Fibroblast of mammary gland (primary cell): ENCODE measurements at regions not wholly inside any gene's neighbourhood (a gene's known extent, or its start where the extent isn't known, plus 50 kb on each side); places are given as distances from the start of the nearest gene placed in this dataset.
A peak's percentile ranks its signal among the peaks of the same experiment; 100 is the strongest.

Source experiments
- DNase-seq: peaks from one replicate; pipeline ENCODE4 v3.0.0-alpha.2; 2010; ENCODE audit warnings: low read depth
- H3K4me3 ChIP-seq: 2 replicates; pipeline ENCODE4 v1.5.1; 2011; ENCODE audit warnings: low read depth, mild to moderate bottlenecking, low read length, moderate library complexity; ENCODE audit not compliant: control insufficient read depth
- TF ChIP-seq, protein P1 (sequence below): conservative IDR thresholded peaks from 2 replicates; pipeline ENCODE4 v1.5.1; 2011; ENCODE audit warnings: low read depth, low read length, inconsistent platforms; ENCODE audit not compliant: control insufficient read depth, insufficient read depth

- TF ChIP-seq, protein P1, sequence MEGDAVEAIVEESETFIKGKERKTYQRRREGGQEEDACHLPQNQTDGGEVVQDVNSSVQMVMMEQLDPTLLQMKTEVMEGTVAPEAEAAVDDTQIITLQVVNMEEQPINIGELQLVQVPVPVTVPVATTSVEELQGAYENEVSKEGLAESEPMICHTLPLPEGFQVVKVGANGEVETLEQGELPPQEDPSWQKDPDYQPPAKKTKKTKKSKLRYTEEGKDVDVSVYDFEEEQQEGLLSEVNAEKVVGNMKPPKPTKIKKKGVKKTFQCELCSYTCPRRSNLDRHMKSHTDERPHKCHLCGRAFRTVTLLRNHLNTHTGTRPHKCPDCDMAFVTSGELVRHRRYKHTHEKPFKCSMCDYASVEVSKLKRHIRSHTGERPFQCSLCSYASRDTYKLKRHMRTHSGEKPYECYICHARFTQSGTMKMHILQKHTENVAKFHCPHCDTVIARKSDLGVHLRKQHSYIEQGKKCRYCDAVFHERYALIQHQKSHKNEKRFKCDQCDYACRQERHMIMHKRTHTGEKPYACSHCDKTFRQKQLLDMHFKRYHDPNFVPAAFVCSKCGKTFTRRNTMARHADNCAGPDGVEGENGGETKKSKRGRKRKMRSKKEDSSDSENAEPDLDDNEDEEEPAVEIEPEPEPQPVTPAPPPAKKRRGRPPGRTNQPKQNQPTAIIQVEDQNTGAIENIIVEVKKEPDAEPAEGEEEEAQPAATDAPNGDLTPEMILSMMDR, result no peak
- no peak for DNase-seq
- H3K4me3 ChIP-seq, result no peak overlapping the region
Measured at GRCh38 chr1:200328379-200328778, 81.5 kb downstream of the ZNF281 start.

DNA sequence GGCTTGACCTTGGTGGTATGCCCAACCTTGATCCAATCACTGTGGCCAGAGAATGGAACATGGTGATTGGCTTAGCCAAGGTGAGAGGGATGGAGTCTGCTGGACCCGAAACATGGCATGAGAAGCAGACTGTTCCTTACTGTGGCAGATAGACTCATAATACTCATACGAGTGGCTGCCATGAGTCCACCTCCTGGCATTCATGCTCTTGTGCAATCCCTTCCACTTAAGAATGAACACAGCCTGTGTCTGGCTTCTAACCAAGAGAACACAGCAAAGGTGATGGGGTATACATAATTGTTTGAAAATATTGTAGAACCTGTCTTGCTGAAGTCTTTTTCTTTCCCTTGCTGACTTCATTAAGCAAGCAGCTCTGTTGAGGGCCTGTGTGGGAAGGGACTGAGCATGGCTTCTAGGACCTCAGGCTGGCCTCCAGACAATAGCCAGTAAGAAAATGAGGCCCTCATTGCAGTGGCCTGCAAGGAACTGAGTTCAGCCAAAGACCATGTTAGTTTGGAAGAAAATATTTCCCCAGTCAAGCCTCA lies 85.9 kb downstream of the ZNF281 start:
- no peak overlapping the region for H3K4me3 ChIP-seq
- TF ChIP-seq, protein P1, result no peak

DNA sequence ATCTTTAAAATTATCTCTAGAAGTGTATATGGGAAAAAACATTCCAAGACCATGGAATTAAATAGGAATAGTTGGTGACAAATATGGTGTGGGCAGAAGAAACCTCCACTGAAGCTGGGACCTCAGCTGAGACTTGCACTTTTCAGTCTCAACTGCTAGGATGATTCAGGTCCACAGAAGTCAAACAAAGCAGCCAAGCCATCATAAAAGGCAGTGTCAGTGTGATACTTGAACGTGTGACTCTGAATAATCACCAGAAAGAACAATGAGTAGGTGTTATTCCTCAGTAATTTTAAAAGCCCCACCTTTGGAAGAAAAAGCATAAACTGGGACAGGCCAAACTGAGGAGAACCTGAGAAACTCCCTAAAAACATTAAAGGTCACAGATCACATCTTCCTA lies 90.7 kb downstream of the ZNF281 start:
- TF ChIP-seq, protein P1, result no peak
- no peak overlapping the region for H3K4me3 ChIP-seq
- no peak for DNase-seq

More for the DNA sequence above, 85.9 kb downstream of the ZNF281 start:
- peak; percentile 65 for DNase-seq

GRCh38 chr1:200317236-200317635 lies 92.6 kb downstream of the ZNF281 start:
- DNase-seq, result peak; percentile 60
- no peak overlapping the region for H3K4me3 ChIP-seq
- TF ChIP-seq, protein P1, result no peak

DNA sequence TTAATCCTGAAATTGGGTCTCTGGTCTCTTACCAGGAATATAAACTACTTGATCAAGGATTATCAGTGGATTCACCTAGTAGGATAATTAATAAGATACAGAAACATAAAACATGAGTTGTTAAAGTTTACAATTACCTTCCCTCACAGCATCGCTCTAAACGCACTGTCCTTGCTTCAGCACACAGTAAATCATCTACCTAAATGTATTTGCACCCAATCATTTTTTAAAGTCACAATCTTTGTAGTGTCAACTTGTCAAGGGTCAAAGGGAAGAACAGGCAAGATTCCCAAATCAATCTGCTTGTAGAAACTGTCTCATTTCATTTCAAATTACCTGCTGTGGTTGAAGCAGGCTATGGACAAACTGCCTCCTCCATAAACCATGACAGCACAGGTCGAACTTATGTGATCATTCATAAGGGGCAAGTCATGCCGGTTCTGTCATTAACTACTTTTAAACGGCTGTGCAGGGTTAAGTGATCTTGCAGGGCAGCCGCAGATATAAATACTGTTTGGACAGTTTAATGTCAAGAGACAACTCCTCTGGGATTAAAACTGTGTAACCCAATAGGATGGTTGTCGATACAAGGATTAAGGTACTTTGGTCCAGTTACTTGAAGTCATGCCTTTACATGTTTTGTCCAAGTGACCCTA lies 93.6 kb downstream of the ZNF281 start:
- TF ChIP-seq, protein P1, result no peak

DNA sequence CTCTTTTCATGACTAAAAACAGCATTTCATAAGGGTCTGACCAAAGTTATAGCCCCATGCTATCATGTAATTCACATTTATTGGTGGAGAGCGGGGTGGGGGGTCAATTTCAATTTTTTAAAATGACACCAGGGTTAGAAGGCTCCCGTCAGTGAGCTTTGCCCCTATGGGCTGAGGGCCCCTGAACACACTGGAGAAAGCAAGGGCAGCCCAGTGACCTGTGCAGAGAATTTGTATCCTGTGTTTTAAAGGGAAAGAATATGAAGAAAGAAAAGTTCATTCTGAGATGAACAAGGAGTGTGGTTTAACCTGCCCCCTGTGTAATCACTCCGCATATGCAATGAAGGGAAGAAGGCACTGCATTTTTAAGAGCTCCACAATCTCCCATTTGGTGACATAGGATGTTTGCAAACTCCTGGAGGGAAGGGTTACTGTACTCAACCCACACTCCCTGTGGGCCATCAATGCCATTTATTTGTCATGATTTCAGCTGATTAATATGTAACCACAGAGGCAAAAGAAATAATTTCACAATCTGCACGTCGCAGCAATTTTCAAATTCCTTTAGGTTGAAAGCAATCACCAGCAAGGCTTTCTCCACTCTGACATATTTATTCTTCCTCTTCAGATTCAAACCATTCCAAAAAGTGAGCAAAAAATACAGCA lies 95.6 kb downstream of the ZNF281 start:
- TF ChIP-seq, protein P1, result no peak
- H3K4me3 ChIP-seq, result no peak overlapping the region
- DNase-seq, result peak; percentile 64

More for the DNA sequence above, 93.6 kb downstream of the ZNF281 start:
- DNase-seq, result no peak
- no peak overlapping the region for H3K4me3 ChIP-seq
